Eye (tissue), 1 donor: ENCODE measurements at regions not wholly inside any gene's neighbourhood (a gene's known extent, or its start where the extent isn't known, plus 50 kb on each side); places are given as distances from the start of the nearest gene placed in this dataset.

ENCODE experiments used
- DNase-seq: peaks from one replicate; pipeline ENCODE4 v3.0.0-alpha.2; 2015

DNA sequence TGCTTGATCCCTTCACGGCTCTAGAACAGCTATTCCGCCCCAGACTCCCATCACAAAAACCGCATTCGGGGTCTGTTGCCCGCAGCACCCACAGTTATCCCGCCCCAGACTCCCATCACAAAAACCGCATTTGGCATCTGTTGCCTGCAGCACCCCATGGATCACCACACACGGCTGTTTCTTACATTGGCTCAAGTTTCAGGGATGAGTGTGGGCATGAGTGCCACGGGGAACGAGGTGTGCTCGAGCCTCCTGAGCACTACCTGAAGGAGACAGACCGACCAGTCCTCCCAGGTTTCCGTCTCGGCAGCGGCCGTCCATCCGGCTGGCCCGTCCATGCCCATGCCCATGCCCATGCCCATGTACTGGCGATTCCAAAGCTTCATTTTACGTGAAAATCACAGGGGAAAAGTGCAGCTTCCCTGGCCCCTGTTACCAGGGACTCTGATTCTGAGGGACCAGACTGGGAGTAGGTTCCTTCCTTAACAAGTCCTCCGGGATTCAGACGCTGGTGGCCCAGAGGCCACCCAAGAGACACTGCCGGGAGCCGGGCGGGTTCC, 66.4 kb upstream of the INSIG1 start:
- DNase-seq = no peak

DNA sequence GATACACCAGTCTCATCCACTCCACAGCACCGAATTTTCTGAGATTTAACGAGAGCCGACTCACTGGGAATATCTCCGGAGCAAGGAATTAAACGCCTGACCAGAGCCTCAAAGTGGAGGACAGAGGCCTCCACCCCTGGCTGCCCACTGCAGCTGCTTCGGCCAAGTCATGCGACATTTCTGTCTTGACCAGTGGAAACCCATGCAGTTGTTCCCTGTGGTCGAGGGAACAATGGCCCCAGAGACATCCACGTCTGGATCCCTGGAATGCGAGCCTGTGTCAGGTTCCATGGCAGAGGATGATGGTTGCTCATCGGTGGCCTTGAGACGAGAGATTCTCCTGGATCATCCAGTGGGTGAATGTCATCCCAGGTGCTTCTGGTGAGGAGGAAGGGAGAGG, 65.7 kb upstream of the INSIG1 start:
- no peak for DNase-seq

- DNase-seq = no peak
These were observed 64.8 kb upstream of the INSIG1 start for GRCh38 chr7:155232911-155233310.

- DNase-seq = peak; percentile 45
These were observed 64.1 kb upstream of the INSIG1 start for GRCh38 chr7:155233311-155234157.

DNA sequence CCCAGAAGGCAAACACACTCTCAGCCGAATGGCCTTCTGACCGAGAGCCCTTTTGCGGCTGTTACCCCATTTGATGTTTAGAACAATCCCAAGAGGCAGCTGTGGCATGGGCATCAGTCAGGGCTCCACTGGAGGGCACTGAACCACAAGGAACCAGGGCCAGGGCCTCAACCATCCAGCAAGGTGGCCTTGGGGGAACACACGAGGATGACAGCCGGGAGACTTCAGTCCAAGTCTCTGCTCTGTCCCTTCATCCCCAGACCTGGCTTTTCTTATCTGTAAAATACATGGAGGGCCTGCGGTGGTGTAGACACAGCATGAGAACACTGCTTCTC, 63.6 kb upstream of the INSIG1 start:
- DNase-seq = no peak

GRCh38 chr7:155234950-155235789, 62.5 kb upstream of the INSIG1 start:
- DNase-seq = no peak

- DNase-seq = no peak
These were observed 61.3 kb upstream of the INSIG1 start for GRCh38 chr7:155236386-155236785.

- DNase-seq = no peak
These were observed 60.4 kb upstream of the INSIG1 start for GRCh38 chr7:155237297-155237696.

DNA sequence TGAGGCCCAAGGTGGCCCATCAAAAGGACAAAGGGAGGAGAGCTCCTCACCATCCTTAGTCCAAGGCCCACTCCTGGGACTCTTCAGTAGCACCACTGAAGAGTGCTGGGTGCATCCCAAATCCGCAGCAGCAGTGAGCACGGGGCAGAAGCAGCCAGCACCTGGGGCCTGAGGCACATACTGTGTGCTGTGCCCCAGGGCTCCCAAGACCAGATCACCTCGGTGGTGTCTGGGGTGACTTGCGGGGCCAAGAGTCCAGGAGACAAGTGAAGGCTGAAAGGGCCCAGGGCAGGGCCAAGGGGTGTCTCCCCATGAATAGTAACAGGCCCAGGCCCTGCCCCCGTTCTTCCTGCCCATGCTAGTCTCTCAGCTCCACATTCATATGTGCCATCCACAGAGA, 59.9 kb upstream of the INSIG1 start:
- no peak for DNase-seq

- peak; percentile 47 for DNase-seq
These were observed 58.1 kb upstream of the INSIG1 start for GRCh38 chr7:155239431-155240087.

DNA sequence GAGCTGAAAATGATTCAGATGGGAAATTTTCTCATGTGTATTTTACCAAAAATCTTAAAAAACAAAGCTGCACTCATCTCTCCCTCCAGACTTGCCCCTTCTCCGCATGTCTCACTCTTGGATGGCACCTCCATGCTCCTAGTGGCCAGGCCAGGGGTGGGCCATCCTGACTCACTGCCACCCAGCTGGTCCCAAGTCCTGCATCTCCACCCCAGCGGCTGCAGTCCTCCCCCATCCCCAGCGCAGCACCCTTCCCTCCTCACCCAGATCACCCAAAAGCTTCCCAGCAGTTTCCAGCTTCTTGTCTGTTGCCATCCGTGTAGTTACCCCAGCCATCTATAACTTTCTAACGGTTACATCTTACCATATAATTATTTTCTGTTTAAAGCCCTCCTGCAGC, 53.0 kb upstream of the INSIG1 start:
- no peak for DNase-seq

DNA sequence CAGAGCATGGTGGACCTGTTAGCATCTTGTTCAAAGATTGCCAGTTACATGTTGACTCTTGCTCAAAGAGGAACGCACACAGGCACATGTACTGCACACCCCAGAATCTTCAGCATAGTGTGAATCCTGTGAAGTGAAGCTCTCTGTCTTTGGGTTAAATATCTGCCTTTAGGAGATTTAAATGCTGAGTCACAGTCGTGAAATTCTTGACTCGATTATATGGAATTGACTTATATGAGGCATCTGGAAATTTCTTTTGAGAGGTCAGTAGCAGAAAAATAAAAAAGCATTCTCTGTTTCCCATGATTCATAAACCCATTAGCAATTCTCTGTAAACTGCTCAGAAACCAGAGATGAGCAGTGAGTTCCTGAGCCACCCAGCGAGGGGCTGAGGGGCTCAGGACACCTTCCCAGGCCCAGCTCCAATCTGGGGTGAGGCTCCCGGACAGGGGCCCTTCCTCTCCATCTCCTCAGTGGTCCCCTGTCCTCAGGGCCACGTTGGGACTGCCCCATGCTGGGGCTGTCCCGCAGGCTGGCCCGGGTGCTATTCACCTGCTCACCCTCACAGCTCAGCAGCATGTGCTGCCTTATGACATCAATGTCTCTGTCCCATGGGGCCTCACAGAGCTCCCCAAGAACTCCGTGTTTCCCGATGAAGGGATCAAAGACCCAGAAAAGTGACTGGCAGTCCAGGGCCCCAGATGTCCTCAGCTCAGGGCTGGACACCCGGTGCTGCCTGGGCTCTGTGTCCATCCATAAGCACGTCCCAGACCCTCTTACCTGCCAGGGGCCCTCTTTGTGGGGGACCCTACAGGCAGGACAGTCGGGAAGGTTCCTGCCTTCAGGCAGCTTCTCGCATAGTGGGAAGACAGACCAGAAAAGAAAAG, 50.0 kb upstream of the INSIG1 start:
- no peak for DNase-seq
